IMR-90 (cell line): ENCODE measurements at regions not wholly inside any gene's neighbourhood (a gene's known extent, or its start where the extent isn't known, plus 50 kb on each side); places are given as distances from the start of the nearest gene placed in this dataset.

ENCODE experiments used
- ATAC-seq: fragments of 200-7000 bp; cut with Tn5 transposase; 2 replicates; pipeline ENCODE4 v1.9.1; 2020; ENCODE audit warnings: low read depth, mild to moderate bottlenecking, moderate library complexity
- BruUV-seq: library from RNA; stranded (reverse); fragments of 400-500 nt; replicated peaks from 2 replicates; lab custom pipeline; 2021; lab: Mats Ljungman, UMichigan
- CTCF ChIA-PET: fragments of 300-600 bp; formaldehyde crosslinking; extraction: SDS; loops from one replicate; lab custom pipeline; 2021; ENCODE audit warnings: antibody characterized with exemption; lab: Yijun Ruan, JAX
- POLR2A ChIA-PET: fragments of 300-600 bp; sonication (Branson Sonifier 250); formaldehyde crosslinking; loops from one replicate; lab custom pipeline; 2022; ENCODE audit warnings: antibody characterized with exemption; ENCODE audit not compliant: unreplicated experiment; lab: Charles Lee
- DNase-seq: peaks from one replicate; pipeline ENCODE4 v3.0.0; 2013
- H2AFZ ChIP-seq: replicated peaks from 2 replicates; pipeline ENCODE3; 2013; ENCODE audit warnings: low read length, mild to moderate bottlenecking; ENCODE audit not compliant: poor library complexity
- H2AK5ac ChIP-seq: 2 replicates; pipeline ENCODE4 v1.6.1; 2013; ENCODE audit warnings: low read depth, low read length, inconsistent platforms
- H2AK9ac ChIP-seq: replicated peaks from 2 replicates; pipeline ENCODE3; 2013; ENCODE audit warnings: mild to moderate bottlenecking, low read depth, low read length, moderate library complexity; ENCODE audit not compliant: poor library complexity
- H2BK120ac ChIP-seq: 2 replicates; pipeline ENCODE4 v1.6.1; 2013; ENCODE audit warnings: low read depth, low read length, inconsistent platforms
- H2BK15ac ChIP-seq: 3 replicates; pipeline ENCODE4 v1.6.1; 2013; ENCODE audit warnings: low read depth, low read length, inconsistent platforms
- H2BK20ac ChIP-seq: 2 replicates; pipeline ENCODE4 v1.6.1; 2013; ENCODE audit warnings: low read depth, mild to moderate bottlenecking, inconsistent platforms, low read length, moderate library complexity
- H2BK5ac ChIP-seq: 2 replicates; pipeline ENCODE4 v1.6.1; 2013; ENCODE audit warnings: mild to moderate bottlenecking, low read depth, low read length, inconsistent platforms; ENCODE audit not compliant: poor library complexity, severe bottlenecking
- H3K14ac ChIP-seq: replicated peaks from 2 replicates; pipeline ENCODE4 v1.6.1; 2013; ENCODE audit warnings: low read depth, low read length, inconsistent platforms
- H3K18ac ChIP-seq: 2 replicates; pipeline ENCODE4 v1.6.1; 2013; ENCODE audit warnings: low read depth, low read length, control low read depth
- H3K23ac ChIP-seq: 2 replicates; pipeline ENCODE4 v1.6.1; 2013; ENCODE audit warnings: low read depth, low read length, inconsistent platforms
- H3K27ac ChIP-seq: 2 replicates; pipeline ENCODE4 v1.5.1; 2013; ENCODE audit warnings: mild to moderate bottlenecking, control low read depth, low read length; ENCODE audit not compliant: insufficient read depth
- H3K27me3 ChIP-seq: 2 replicates; pipeline ENCODE4 v1.6.1; 2013; ENCODE audit warnings: low read length; ENCODE audit not compliant: control insufficient read depth, insufficient read depth
- H3K36me3 ChIP-seq: 2 replicates; pipeline ENCODE4 v1.6.1; 2013; ENCODE audit warnings: low read length, mixed read lengths; ENCODE audit not compliant: control insufficient read depth, insufficient read depth
- H3K4ac ChIP-seq: 2 replicates; pipeline ENCODE4 v1.6.1; 2013; ENCODE audit warnings: low read depth, low read length, inconsistent platforms
- H3K4me1 ChIP-seq: 2 replicates; pipeline ENCODE4 v1.6.1; 2013; ENCODE audit warnings: low read length, mixed read lengths; ENCODE audit not compliant: control insufficient read depth, insufficient read depth
- H3K4me2 ChIP-seq: 2 replicates; pipeline ENCODE4 v1.6.1; 2013; ENCODE audit warnings: low read depth, mild to moderate bottlenecking, control low read depth, low read length, moderate library complexity
- H3K4me3 ChIP-seq: 2 replicates; pipeline ENCODE4 v1.5.1; 2013; ENCODE audit warnings: low read depth, mild to moderate bottlenecking, control low read depth, low read length, moderate library complexity; ENCODE audit not compliant: insufficient read depth
- H3K56ac ChIP-seq: 2 replicates; pipeline ENCODE4 v1.6.1; 2013; ENCODE audit warnings: low read length, inconsistent platforms; ENCODE audit not compliant: insufficient read depth; ENCODE audit errors: extremely low read depth
- H3K79me1 ChIP-seq, 2 experiments: 2 replicates each; pipeline ENCODE4 v1.6.1; 2013; ENCODE audit warnings: low read length in 2 of 2, inconsistent platforms in 1 of 2, low read depth in 1 of 2
- H3K9ac ChIP-seq: 2 replicates; pipeline ENCODE4 v1.6.1; 2013; ENCODE audit warnings: low read depth, low read length, control low read depth
- H3K9me1 ChIP-seq: 2 replicates; pipeline ENCODE4 v1.6.1; 2013; ENCODE audit warnings: low read length, inconsistent platforms; ENCODE audit not compliant: insufficient read depth
- H3K9me3 ChIP-seq: 2 replicates; pipeline ENCODE4 v1.6.1; 2013; ENCODE audit warnings: low read length; ENCODE audit not compliant: control insufficient read depth, insufficient read depth
- H4K20me1 ChIP-seq: 2 replicates; pipeline ENCODE4 v1.6.1; 2013; ENCODE audit warnings: low read length, inconsistent platforms; ENCODE audit not compliant: insufficient read depth
- H4K5ac ChIP-seq: 2 replicates; pipeline ENCODE4 v1.6.1; 2013; ENCODE audit warnings: mild to moderate bottlenecking, low read depth, low read length, control low read depth
- H4K8ac ChIP-seq, 2 experiments: 2 replicates each; pipeline ENCODE4 v1.6.1; 2013; ENCODE audit warnings: low read depth in 2 of 2, low read length in 2 of 2, control low read depth in 1 of 2, inconsistent platforms in 1 of 2
- H4K91ac ChIP-seq: 2 replicates; pipeline ENCODE4 v1.6.1; 2013; ENCODE audit warnings: low read depth, low read length, inconsistent platforms; ENCODE audit not compliant: insufficient read depth
- BHLHE40 ChIP-seq: fragments of 150-350 bp; IDR thresholded peaks from 2 replicates; pipeline ENCODE4 v1.6.1; 2016; ENCODE audit warnings: mild to moderate bottlenecking, low read depth, low read length
- CEBPB ChIP-seq: IDR thresholded peaks from 2 replicates; pipeline ENCODE4 v1.6.1; 2012; ENCODE audit warnings: low read depth, low read length, improper control_type of control experiment
- CHD1 ChIP-seq: IDR thresholded peaks from 2 replicates; pipeline ENCODE4 v1.6.1; 2012; ENCODE audit warnings: low read depth, low read length, improper control_type of control experiment
- FOS ChIP-seq: fragments of 150-350 bp; IDR thresholded peaks from 2 replicates; pipeline ENCODE4 v1.6.1; 2016; ENCODE audit warnings: low read depth, low read length
- MAFK ChIP-seq: IDR thresholded peaks from 2 replicates; pipeline ENCODE4 v1.6.1; 2012; ENCODE audit warnings: low read depth, low read length, improper control_type of control experiment
- MAZ ChIP-seq: IDR thresholded peaks from 2 replicates; pipeline ENCODE4 v1.6.1; 2012; ENCODE audit warnings: low read depth, mild to moderate bottlenecking, low read length, improper control_type of control experiment, moderate library complexity, borderline replicate concordance
- NFE2L2 ChIP-seq: fragments of 150-350 bp; IDR thresholded peaks from 2 replicates; pipeline ENCODE4 v1.6.1; 2016; ENCODE audit warnings: low read depth, mild to moderate bottlenecking, low read length
- POLR2A ChIP-seq: IDR thresholded peaks from 2 replicates; pipeline ENCODE4 v1.6.1; 2012; ENCODE audit warnings: mild to moderate bottlenecking, low read depth, low read length
- RAD21 ChIP-seq: IDR thresholded peaks from 2 replicates; pipeline ENCODE4 v1.6.1; 2012; ENCODE audit warnings: low read length, improper control_type of control experiment
- RCOR1 ChIP-seq: IDR thresholded peaks from 2 replicates; pipeline ENCODE4 v1.6.1; 2012; ENCODE audit warnings: mild to moderate bottlenecking, low read length, improper control_type of control experiment; ENCODE audit not compliant: insufficient replicate concordance
- RFX5 ChIP-seq: IDR thresholded peaks from 2 replicates; pipeline ENCODE4 v1.8.0; 2012; ENCODE audit warnings: low read depth, mild to moderate bottlenecking, low read length, moderate library complexity
- SMC3 ChIP-seq: fragments of 150-350 bp; IDR thresholded peaks from 2 replicates; pipeline ENCODE4 v1.6.1; 2016; ENCODE audit warnings: low read depth, mild to moderate bottlenecking, antibody characterized with exemption, low read length, moderate library complexity
- WGBS, 2 experiments: methylation state at CpG; one replicate each; pipeline versions ENCODE4 v1.1.5 to v1.1.7; 2013; ENCODE audit warnings: missing lambda C conversion rate in 2 of 2; ENCODE audit not compliant: insufficient read length in 1 of 2; ENCODE audit errors: extremely low coverage in 2 of 2; 5-methylcytosine and 5-hydroxymethylcytosine counted together
- dilution Hi-C: fragments of 300-500 bp; cut with HindIII; formaldehyde crosslinking; loops from one replicate; pipeline ENCODE4 v1.14.3; 2018; ENCODE audit warnings: low sequenced_read_pairs; ENCODE audit not compliant: unreplicated experiment
- in situ Hi-C: fragments of 300-500 bp; cut with MboI; formaldehyde crosslinking; loops from 3 replicates; pipeline ENCODE4 v1.14.3; 2019; ENCODE audit warnings: low sequenced_read_pairs, inconsistent platforms, mixed read lengths
- intact Hi-C: fragments of 100-400 bp; cut with micrococcal nuclease; formaldehyde crosslinking; loops from 2 replicates; pipeline ENCODE4 v1.10.0; 2022
- TF ChIP-seq, protein P1 (sequence below): fragments of 150-350 bp; IDR thresholded peaks from 2 replicates; pipeline ENCODE4 v1.6.1; 2017; ENCODE audit warnings: mild to moderate bottlenecking, antibody characterized with exemption, low read length, low read depth
- TF ChIP-seq, protein P2 (sequence below): conservative IDR thresholded peaks from 2 replicates; pipeline ENCODE4 v1.5.1; 2012; ENCODE audit warnings: mild to moderate bottlenecking, low read depth, low read length, improper control_type of control experiment
- TF ChIP-seq, protein P3 (sequence below): fragments of 150-350 bp; IDR thresholded peaks from 2 replicates; pipeline ENCODE4 v1.6.1; 2016; ENCODE audit warnings: low read depth, mild to moderate bottlenecking, low read length, moderate library complexity, borderline replicate concordance

DNA sequence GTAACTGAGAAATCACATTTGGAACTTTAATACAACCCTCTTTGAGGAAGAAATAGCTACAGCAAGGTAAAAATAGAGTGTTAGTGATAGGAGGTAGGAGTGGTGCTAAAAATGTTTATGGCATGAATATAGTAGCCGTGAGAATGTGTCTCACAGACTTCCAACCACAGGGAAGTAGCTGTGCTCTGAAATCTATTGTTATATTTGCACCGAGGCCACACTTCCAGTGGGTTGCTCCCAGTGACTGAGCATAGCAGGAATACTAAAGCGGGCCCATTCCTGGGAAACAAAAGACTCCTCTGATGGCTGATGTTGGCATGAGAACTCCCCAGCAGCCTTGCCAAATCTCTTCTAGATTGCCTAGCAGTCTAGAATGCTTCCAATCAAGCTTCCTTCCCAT lies 174.1 kb upstream of the PLXNC1 start:
- Histone ChIP-seq H3K27ac (no peak overlapping the region), H3K9ac (no peak overlapping the region), H4K8ac (no peak overlapping the region), H2BK120ac (no peak overlapping the region), H3K4ac (no peak overlapping the region), H3K4me3 (no peak overlapping the region), H3K14ac (no peak overlapping the region), H2AFZ (no peak overlapping the region), H3K79me1 (no peaks in the 10 kb centered on the region), H3K9me1 (no peaks in the 10 kb centered on the region), H3K56ac (no peak overlapping the region), H3K9me3 (peaks cover 2% of the 10 kb centered on the region; the same call in 1 of the 2 replicates), H4K20me1 (no peaks in the 10 kb centered on the region), H4K5ac (no peak overlapping the region), H4K91ac (no peak overlapping the region), H2AK9ac (no peak overlapping the region), H2BK15ac (no peak overlapping the region), H3K23ac (no peak overlapping the region), H2BK20ac (no peak overlapping the region), H2AK5ac (no peak overlapping the region), H3K36me3 (no peaks in the 10 kb centered on the region), H3K4me1 (peaks cover 10% of the 10 kb centered on the region; the same call in 1 of the 2 replicates), H3K4me2 (no peak overlapping the region), H3K18ac (no peak overlapping the region), H2BK5ac (no peak overlapping the region), H3K27me3 (no peaks in the 10 kb centered on the region)
- no TSS peak for BruUV-seq
- dilution Hi-C loops (no loop called here), intact Hi-C loops (no loop called here), in situ Hi-C loops (no loop called here)
- CTCF ChIA-PET = interaction anchor here (0.6 kb wide), 1 partner anchor 179 kb away, joined by 3 read pairs; no protein-coding TSS in a partner anchor
- no peak for ATAC-seq
- DNase-seq = no peak
- TF ChIP-seq MAFK (no peak), NFE2L2 (no peak), BHLHE40 (no peak), POLR2A (no peak), CHD1 (no peak), CEBPB (no peak), MAZ (no peak), RCOR1 (no peak), RFX5 (no peak), SMC3 (no peak), RAD21 (no peak), FOS (no peak)
- TF ChIP-seq, protein P1, sequence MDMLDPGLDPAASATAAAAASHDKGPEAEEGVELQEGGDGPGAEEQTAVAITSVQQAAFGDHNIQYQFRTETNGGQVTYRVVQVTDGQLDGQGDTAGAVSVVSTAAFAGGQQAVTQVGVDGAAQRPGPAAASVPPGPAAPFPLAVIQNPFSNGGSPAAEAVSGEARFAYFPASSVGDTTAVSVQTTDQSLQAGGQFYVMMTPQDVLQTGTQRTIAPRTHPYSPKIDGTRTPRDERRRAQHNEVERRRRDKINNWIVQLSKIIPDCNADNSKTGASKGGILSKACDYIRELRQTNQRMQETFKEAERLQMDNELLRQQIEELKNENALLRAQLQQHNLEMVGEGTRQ = no peak
- TF ChIP-seq, protein P2, sequence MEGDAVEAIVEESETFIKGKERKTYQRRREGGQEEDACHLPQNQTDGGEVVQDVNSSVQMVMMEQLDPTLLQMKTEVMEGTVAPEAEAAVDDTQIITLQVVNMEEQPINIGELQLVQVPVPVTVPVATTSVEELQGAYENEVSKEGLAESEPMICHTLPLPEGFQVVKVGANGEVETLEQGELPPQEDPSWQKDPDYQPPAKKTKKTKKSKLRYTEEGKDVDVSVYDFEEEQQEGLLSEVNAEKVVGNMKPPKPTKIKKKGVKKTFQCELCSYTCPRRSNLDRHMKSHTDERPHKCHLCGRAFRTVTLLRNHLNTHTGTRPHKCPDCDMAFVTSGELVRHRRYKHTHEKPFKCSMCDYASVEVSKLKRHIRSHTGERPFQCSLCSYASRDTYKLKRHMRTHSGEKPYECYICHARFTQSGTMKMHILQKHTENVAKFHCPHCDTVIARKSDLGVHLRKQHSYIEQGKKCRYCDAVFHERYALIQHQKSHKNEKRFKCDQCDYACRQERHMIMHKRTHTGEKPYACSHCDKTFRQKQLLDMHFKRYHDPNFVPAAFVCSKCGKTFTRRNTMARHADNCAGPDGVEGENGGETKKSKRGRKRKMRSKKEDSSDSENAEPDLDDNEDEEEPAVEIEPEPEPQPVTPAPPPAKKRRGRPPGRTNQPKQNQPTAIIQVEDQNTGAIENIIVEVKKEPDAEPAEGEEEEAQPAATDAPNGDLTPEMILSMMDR = no peak
- TF ChIP-seq, protein P3, sequence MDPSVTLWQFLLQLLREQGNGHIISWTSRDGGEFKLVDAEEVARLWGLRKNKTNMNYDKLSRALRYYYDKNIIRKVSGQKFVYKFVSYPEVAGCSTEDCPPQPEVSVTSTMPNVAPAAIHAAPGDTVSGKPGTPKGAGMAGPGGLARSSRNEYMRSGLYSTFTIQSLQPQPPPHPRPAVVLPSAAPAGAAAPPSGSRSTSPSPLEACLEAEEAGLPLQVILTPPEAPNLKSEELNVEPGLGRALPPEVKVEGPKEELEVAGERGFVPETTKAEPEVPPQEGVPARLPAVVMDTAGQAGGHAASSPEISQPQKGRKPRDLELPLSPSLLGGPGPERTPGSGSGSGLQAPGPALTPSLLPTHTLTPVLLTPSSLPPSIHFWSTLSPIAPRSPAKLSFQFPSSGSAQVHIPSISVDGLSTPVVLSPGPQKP = no peak
- 83% methylated on average over 2 of the region's 3 CpGs; no CpG with 5 or more reads in 1 of the 2 experiments for WGBS, 2 experiments
- POLR2A ChIA-PET = no interaction called here
